Testis (tissue), 2 donors: ENCODE measurements at regions not wholly inside any gene's neighbourhood (a gene's known extent, or its start where the extent isn't known, plus 50 kb on each side); places are given as distances from the start of the nearest gene placed in this dataset.

Experiments used
- DNase-seq: peaks from one replicate; pipeline ENCODE4 v3.0.0-alpha.2; 2019
- H3K27ac ChIP-seq, 2 donors: fragments of 200-600 bp; sonication (generic); one replicate each; pipeline ENCODE4 v1.5.1; 2019
- H3K27me3 ChIP-seq: fragments of 200-600 bp; sonication (generic); one replicate; pipeline ENCODE4 v1.5.1; 2019
- H3K36me3 ChIP-seq: fragments of 200-600 bp; sonication (generic); one replicate; pipeline ENCODE4 v1.5.1; 2017; ENCODE audit warnings: low read depth; ENCODE audit errors: missing control alignments
- H3K4me1 ChIP-seq: fragments of 200-600 bp; sonication (generic); one replicate; pipeline ENCODE4 v1.5.1; 2019
- H3K4me3 ChIP-seq, 2 donors: fragments of 200-600 bp; sonication (generic); one replicate each; pipeline ENCODE4 v1.5.1; 2017 to 2019
- H3K9me3 ChIP-seq: fragments of 200-600 bp; sonication (generic); one replicate; pipeline ENCODE4 v1.5.1; 2017
- CTCF ChIP-seq, 3 experiments: fragments of 450-650 bp in 2 of 3; fragments of 200-600 bp in 1 of 3; sonication (generic) in 1 of 3; IDR thresholded peaks; one replicate each; pipeline ENCODE4 v1.5.1; 2016 to 2019; ENCODE audit warnings: antibody characterized with exemption in 3 of 3, mild to moderate bottlenecking in 2 of 3, moderate library complexity in 1 of 3
- POLR2A ChIP-seq: fragments of 450-650 bp; IDR thresholded peaks from one replicate; pipeline ENCODE4 v1.6.1; 2017; ENCODE audit warnings: antibody characterized with exemption, mild to moderate bottlenecking, moderate library complexity
- WGBS, 2 donors: methylation state at CpG; one replicate each; pipeline ENCODE4 v1.1.5; 2018; 5-methylcytosine and 5-hydroxymethylcytosine counted together
- intact Hi-C: fragments of 100-400 bp; cut with DNase I; formaldehyde crosslinking; loops from one replicate; pipeline ENCODE4 v1.15.1; 2023; ENCODE audit warnings: low total_unique reads

DNA sequence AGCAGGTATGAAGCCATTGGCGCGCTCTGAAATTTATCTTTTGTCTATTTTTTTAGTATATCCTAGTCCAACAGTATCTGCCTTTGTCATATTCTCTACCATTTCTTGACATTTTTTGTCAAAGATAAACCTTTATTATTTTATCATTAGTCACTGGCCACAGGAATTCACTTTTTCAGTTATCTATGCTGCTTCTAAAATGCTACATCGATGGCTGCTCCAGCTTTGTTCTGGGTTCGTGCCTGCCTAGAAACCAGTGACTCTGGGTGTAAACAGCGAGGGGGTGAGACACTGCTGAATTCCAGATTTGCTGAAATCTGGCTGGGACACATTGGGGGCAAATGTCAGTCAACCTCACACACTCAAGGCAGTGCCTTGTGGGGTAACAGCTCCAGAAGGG lies 193.4 kb downstream of the CDC5L start:
- Histone ChIP-seq H3K9me3 (no peaks in the 10 kb centered on the region), H3K4me3 (no peak overlapping the region), H3K27me3 (no peaks in the 10 kb centered on the region), H3K36me3 (no peaks in the 10 kb centered on the region), H3K4me1 (no peaks in the 10 kb centered on the region), H3K27ac (no peak overlapping the region)
- WGBS, 2 donors: 71 to 84% methylated on average over 5 of the region's 5 CpGs
- no peak for TF ChIP-seq POLR2A
- TF ChIP-seq CTCF (IDR thresholded peaks at IDR 0.05): no peak
- intact Hi-C loops: no loop called here
- no peak for DNase-seq

DNA sequence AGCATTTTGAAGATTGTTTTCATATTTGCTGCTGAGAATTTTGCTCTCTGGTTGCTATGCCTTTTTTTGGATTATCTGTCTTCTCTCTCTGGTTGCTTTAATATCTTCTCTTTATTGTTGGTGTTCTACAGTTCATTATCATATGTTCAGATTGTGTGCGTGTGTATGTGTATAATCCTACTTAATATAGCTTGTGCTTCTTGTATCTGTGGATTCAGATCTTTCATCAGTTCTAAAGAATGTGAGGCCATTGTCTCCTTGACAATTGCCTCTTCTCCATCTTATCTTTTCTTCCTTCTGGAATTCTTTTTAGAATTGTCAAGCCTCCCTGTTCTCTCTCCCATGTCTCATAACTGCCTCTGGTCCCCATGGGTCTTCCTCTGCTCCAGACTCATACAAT lies 195.4 kb downstream of the CDC5L start:
- 83 to 89% methylated on average over 1 of the region's 1 CpG for WGBS, 2 donors

GRCh38 chr6:44590471-44590870 lies 203.0 kb downstream of the CDC5L start:
- 94 to 97% methylated on average over 1 of the region's 1 CpG for WGBS, 2 donors
- no peaks in the 10 kb centered on the region for H3K9me3 ChIP-seq
- no peak for TF ChIP-seq POLR2A
- TF ChIP-seq CTCF (IDR thresholded peaks at IDR 0.05): no peak
- no peaks in the 10 kb centered on the region for H3K36me3 ChIP-seq
- H3K4me3 ChIP-seq: no peak overlapping the region
- H3K27ac ChIP-seq: no peak overlapping the region
- no peaks in the 10 kb centered on the region for H3K27me3 ChIP-seq
- no peak for DNase-seq
- intact Hi-C loops: no loop called here
- H3K4me1 ChIP-seq: no peaks in the 10 kb centered on the region

More for the DNA sequence above, 195.4 kb downstream of the CDC5L start:
- H3K4me1 ChIP-seq: no peaks in the 10 kb centered on the region
- no peaks in the 10 kb centered on the region for H3K27me3 ChIP-seq
- H3K36me3 ChIP-seq: no peaks in the 10 kb centered on the region
- no peak for DNase-seq
- intact Hi-C loops: no loop called here
- H3K9me3 ChIP-seq: no peaks in the 10 kb centered on the region
- H3K27ac ChIP-seq: no peak overlapping the region
- TF ChIP-seq CTCF (IDR thresholded peaks at IDR 0.05) (no peak), POLR2A (no peak)
- H3K4me3 ChIP-seq: no peak overlapping the region

GRCh38 chr6:44593539-44593944 lies 206.0 kb downstream of the CDC5L start:
- no peaks in the 10 kb centered on the region for H3K27me3 ChIP-seq
- no peak overlapping the region for H3K27ac ChIP-seq
- TF ChIP-seq POLR2A (no peak), CTCF (IDR thresholded peaks at IDR 0.05) (peak in 2 of 3 experiments; percentile 44 to 52)
- 34 to 46% methylated on average over 2 of the region's 2 CpGs for WGBS, 2 donors
- no peaks in the 10 kb centered on the region for H3K9me3 ChIP-seq
- H3K36me3 ChIP-seq: no peaks in the 10 kb centered on the region
- intact Hi-C loops: no loop called here
- peak; percentile 76 for DNase-seq
- H3K4me1 ChIP-seq: no peaks in the 10 kb centered on the region
- H3K4me3 ChIP-seq: no peak overlapping the region

GRCh38 chr6:44594481-44594880 lies 207.0 kb downstream of the CDC5L start:
- H3K4me1 ChIP-seq: no peaks in the 10 kb centered on the region

More at GRCh38 chr6:44594481-44594880, 207.0 kb downstream of the CDC5L start:
- Histone ChIP-seq H3K27me3 (no peaks in the 10 kb centered on the region), H3K9me3 (no peaks in the 10 kb centered on the region), H3K4me3 (no peak overlapping the region), H3K27ac (no peak overlapping the region), H3K36me3 (no peaks in the 10 kb centered on the region)
- intact Hi-C loops: no loop called here
- no peak for TF ChIP-seq CTCF (IDR thresholded peaks at IDR 0.05)
- no peak for TF ChIP-seq POLR2A
- 37 to 53% methylated on average over 2 to 4 of the region's 4 CpGs for WGBS, 2 donors
- no peak for DNase-seq
